GM19025 (cell line): ENCODE measurements at regions not wholly inside any gene's neighbourhood (a gene's known extent, or its start where the extent isn't known, plus 50 kb on each side); places are given as distances from the start of the nearest gene placed in this dataset.
"Not testable (repeated sequence)": the region's sequence is repeated elsewhere in the genome, so short reads cannot be mapped to it uniquely, and the experiment has no call there.

ENCODE experiments used
- ATAC-seq: cut with Tn5 transposase; IDR thresholded peaks from one replicate; pipeline ENCODE4 v1.9.1; 2021; ENCODE audit warnings: mild to moderate bottlenecking, low read depth, moderate library complexity; ENCODE audit not compliant: unreplicated experiment

DNA sequence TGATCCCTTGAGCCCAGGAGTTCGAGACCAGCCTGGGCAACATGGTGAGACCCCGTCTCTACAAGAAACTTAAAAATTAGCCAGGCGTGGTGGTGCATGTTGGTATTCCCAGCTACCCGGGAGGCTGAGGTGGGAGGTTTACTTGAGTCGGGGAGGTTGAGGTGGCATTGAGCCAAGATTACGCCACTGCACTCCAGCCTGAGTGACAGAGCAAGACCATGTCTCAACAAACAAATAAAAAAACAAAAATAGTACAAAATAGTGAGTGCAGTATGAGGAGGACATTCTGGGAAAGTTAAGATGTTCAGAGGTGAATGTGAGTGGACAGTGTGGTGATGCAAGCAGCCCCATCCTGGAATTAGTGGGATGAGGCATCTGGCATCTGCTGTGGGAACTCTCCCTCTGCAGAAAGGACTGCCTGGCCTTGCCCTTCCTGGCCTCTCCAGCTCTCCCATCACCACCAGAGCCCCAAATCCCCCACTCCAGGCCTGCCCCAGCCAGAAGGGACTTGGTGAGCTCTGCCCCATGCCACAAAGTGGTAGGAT lies 96.6 kb upstream of the PARD3 start:
- no peak for ATAC-seq

- ATAC-seq: no peak
Measured at GRCh38 chr10:34908481-34908880, 93.4 kb upstream of the PARD3 start.

DNA sequence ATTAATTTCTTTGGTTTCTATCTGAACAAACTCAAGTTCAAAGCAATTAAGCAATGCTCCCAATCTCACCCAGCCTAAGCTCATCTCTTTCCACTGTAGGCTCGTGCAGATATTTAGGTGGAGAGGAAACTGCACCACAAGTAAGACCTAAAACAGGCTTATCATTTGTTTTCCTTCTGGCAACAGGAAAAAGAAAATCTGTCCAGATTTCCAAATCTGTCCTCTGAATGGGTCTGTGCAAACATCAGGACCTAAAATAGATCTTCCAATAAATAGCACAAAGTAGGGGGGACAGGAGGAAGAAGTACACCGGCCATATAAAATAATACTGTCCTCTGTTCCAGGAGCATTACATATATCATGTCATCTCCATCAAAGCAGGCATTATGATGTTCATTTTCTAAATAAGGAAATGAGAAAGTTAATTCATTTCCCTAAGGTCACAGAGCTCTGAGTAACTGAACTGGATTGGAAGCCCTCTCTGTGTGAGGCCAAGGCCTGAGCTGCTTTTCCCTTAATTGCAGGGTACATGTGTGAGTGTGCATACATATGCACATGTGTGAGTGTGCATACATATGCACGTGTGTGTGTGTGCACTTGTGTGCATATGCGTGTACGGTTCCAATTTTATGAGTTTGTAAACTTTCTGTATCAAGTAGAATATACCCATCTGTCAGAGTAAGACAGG lies 92.8 kb upstream of the PARD3 start:
- ATAC-seq: no peak

- no peak for ATAC-seq
Measured at GRCh38 chr10:34906067-34906965, 91.2 kb upstream of the PARD3 start.

- ATAC-seq: no peak
Measured at GRCh38 chr10:34905200-34905927, 90.3 kb upstream of the PARD3 start.

DNA sequence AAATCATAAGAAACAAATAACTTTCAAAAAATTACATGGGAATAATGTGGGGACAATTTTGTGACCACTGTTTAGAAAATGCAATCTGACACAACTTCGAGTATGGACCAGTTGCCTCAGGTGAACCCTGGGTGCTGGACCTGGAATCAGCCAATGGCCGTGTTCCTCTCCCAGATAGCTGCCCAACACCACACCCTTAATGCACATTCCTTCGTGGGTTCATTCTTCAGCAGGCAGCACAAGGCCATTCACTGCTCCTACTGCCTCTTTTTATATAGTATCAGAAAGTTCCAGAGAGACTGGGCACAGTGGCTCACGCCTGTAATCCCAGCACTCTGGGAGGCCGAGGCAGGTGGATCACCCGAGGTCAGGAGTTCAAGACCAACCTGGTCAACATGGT lies 89.1 kb upstream of the PARD3 start:
- ATAC-seq: no peak

GRCh38 chr10:34899161-34899560 lies 84.1 kb upstream of the PARD3 start:
- ATAC-seq: no peak

GRCh38 chr10:34895977-34896376 lies 80.9 kb upstream of the PARD3 start:
- ATAC-seq: no peak

DNA sequence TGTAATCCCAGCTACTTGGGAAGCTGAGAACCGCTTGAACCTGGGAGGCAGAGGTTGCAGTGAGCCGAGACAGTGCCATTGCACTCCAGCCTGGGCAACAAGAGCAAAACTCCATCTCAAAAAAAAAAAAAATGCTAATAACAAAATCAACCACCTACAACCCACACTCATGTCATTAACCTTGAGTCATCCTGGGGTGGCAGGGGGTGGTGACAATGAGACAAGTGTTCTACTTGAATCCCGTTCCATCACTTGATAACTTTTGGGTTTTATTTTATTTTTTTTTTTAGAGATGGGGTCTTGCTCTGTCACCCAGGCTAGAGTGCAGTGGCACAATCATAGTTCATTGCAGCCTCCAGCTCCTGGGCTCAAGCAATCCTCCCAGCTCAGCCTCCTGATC lies 80.0 kb upstream of the PARD3 start:
- ATAC-seq: not testable (repeated sequence)

- ATAC-seq: not testable (repeated sequence)
Measured at GRCh38 chr10:34892521-34892920, 77.4 kb upstream of the PARD3 start.

DNA sequence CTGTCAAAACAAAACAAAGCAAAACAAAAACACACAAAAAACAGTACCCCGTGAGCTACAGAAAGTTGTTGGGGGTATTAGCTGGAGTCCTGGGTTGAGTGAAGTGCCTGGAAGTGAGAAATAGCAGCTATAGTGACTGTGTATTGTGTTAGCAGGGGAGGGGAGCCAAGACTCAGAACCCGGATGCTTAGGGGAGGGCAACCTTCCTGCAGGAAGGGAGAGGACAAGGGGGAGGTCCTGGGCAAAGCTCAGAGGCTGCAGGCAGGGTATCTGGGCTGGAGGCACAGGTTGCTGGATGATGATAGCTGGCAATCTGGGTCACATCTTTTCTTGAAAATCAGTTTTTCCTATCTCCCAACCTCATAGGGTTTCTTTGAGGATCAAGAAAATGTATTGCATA lies 75.8 kb upstream of the PARD3 start:
- no peak for ATAC-seq

- ATAC-seq: no peak
Measured at GRCh38 chr10:34889004-34889869, 74.1 kb upstream of the PARD3 start.

- ATAC-seq: no peak
Measured at GRCh38 chr10:34886906-34887642, 72.0 kb upstream of the PARD3 start.

- ATAC-seq: no peak
Measured at GRCh38 chr10:34885898-34886297, 70.8 kb upstream of the PARD3 start.

GRCh38 chr10:34885011-34885410 lies 69.9 kb upstream of the PARD3 start:
- no peak for ATAC-seq

DNA sequence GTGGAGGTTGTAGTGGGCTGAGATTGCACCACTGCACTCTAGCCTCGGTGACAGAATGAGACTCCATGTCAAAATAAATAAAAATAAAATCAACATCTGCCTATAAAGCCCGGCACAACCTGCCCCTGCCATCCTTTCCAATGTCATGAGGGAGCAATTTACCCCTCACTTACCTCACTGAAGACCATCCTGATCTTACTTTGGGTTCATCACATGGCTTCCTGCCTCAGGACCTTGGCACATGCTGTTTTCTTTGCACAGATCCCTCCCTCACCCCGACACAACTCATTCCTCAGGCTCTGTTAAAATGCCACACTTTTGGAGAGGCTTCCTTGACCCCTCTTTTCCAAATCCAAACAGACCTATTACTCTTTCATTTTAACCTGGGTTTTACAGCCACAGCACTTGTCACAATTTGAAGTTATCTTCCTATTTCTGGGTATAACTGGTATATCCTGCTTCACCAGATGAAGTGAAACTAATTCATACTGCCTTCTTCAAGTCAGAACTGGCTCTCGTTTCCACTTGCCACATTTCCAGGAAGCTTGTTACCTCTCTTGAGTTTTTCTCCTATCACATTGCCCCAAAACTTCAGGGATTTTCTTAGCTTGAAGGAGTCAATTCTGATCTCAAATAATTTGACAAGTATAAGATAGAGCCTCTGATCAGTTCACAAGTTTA lies 69.3 kb upstream of the PARD3 start:
- ATAC-seq: no peak

DNA sequence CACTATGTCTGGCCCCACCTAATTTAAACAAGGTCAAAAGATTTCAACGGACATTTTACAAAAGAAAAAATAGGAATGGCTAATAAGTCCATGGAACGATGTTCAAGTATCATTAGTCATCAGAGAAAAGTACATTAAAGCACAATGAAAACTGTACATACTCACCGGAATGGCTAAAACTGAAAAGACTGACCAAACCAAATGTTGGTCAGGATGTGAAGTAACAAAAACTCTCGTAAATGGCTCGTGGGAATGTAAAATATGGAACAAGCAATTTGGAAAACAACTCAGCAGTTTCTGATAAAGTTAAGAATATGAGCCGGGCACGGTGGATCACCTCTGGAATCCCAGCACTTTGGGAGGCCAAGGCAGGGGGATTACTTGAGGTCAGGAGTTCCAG lies 65.7 kb upstream of the PARD3 start:
- no peak for ATAC-seq

GRCh38 chr10:34878651-34879050 lies 63.6 kb upstream of the PARD3 start:
- ATAC-seq: not testable (repeated sequence)

- no peak for ATAC-seq
Measured at GRCh38 chr10:34875061-34875460, 60.0 kb upstream of the PARD3 start.
